HEK293 (cell line): ENCODE measurements at regions not wholly inside any gene's neighbourhood (a gene's known extent, or its start where the extent isn't known, plus 50 kb on each side); places are given as distances from the start of the nearest gene placed in this dataset.

ENCODE experiments used
- BCL11B ChIP-seq: fragments of 450-650 bp; formaldehyde crosslinking; IDR thresholded peaks from 2 replicates; pipeline ENCODE4 v1.5.1; 2016; ENCODE audit warnings: low read depth, missing biosample characterization, missing genetic modification characterization
- GLI4 ChIP-seq: fragments of 450-650 bp; formaldehyde crosslinking; IDR thresholded peaks from 2 replicates; pipeline ENCODE4 v1.5.1; 2016; ENCODE audit warnings: missing biosample characterization, missing genetic modification characterization
- SALL2 ChIP-seq: fragments of 450-650 bp; formaldehyde crosslinking; IDR thresholded peaks from 2 replicates; pipeline ENCODE4 v1.5.0; 2017; ENCODE audit warnings: missing biosample characterization, mild to moderate bottlenecking, missing genetic modification characterization, borderline replicate concordance
- ZBTB7A ChIP-seq: fragments of 450-650 bp; formaldehyde crosslinking; IDR thresholded peaks from 2 replicates; pipeline ENCODE4 v1.5.1; 2016; ENCODE audit warnings: low read depth, missing biosample characterization, missing genetic modification characterization
- ZNF202 ChIP-seq: fragments of 450-650 bp; formaldehyde crosslinking; IDR thresholded peaks from 2 replicates; pipeline ENCODE4 v1.5.1; 2016; ENCODE audit warnings: missing biosample characterization, missing genetic modification characterization, borderline replicate concordance
- ZNF416 ChIP-seq: fragments of 450-650 bp; formaldehyde crosslinking; IDR thresholded peaks from 2 replicates; pipeline ENCODE4 v1.5.1; 2016; ENCODE audit warnings: missing biosample characterization, missing genetic modification characterization
- ZNF624 ChIP-seq: fragments of 450-650 bp; formaldehyde crosslinking; IDR thresholded peaks from 2 replicates; pipeline ENCODE4 v1.5.1; 2017; ENCODE audit warnings: missing biosample characterization, missing genetic modification characterization
- TF ChIP-seq, protein P1 (sequence below): fragments of 450-650 bp; formaldehyde crosslinking; IDR thresholded peaks from 2 replicates; pipeline ENCODE4 v1.5.1; 2016; ENCODE audit warnings: missing biosample characterization, missing genetic modification characterization
- TF ChIP-seq, protein P2 (sequence below): fragments of 450-650 bp; formaldehyde crosslinking; IDR thresholded peaks from 2 replicates; pipeline ENCODE4 v1.5.1; 2016; ENCODE audit warnings: missing biosample characterization, missing genetic modification characterization
- TF ChIP-seq, protein P3 (sequence below): fragments of 450-650 bp; formaldehyde crosslinking; IDR thresholded peaks from 2 replicates; pipeline ENCODE4 v1.5.1; 2016; ENCODE audit warnings: missing biosample characterization, missing genetic modification characterization
- TF ChIP-seq, protein P4 (sequence below): fragments of 450-650 bp; formaldehyde crosslinking; IDR thresholded peaks from 2 replicates; pipeline ENCODE4 v1.5.1; 2016; ENCODE audit warnings: missing biosample characterization, missing genetic modification characterization
- TF ChIP-seq, protein P5 (sequence below): sonication (generic); formaldehyde crosslinking; IDR thresholded peaks from 2 replicates; pipeline ENCODE4 v1.8.1; 2022; ENCODE audit warnings: mild to moderate bottlenecking, moderate library complexity, missing genetic modification reagents

DNA sequence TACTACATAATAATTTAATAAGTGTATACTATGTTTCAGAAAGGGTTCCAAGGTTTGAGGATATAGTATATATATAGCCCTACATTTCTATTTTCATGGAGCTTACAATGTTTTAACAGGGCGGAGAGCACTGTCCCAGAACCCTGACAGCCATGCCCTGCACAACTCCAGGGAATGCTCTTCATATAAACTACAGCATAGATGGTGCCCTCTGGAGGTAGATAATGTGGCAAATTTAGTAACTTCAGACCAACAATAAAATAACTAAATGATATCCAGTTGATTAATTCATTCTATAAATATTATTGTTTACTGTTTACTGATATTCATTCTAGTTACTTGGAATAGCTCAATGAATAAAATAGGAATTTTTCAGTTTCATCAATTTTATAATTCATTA, 693.7 kb upstream of the CCDC179 start:
- TF ChIP-seq, protein P1, sequence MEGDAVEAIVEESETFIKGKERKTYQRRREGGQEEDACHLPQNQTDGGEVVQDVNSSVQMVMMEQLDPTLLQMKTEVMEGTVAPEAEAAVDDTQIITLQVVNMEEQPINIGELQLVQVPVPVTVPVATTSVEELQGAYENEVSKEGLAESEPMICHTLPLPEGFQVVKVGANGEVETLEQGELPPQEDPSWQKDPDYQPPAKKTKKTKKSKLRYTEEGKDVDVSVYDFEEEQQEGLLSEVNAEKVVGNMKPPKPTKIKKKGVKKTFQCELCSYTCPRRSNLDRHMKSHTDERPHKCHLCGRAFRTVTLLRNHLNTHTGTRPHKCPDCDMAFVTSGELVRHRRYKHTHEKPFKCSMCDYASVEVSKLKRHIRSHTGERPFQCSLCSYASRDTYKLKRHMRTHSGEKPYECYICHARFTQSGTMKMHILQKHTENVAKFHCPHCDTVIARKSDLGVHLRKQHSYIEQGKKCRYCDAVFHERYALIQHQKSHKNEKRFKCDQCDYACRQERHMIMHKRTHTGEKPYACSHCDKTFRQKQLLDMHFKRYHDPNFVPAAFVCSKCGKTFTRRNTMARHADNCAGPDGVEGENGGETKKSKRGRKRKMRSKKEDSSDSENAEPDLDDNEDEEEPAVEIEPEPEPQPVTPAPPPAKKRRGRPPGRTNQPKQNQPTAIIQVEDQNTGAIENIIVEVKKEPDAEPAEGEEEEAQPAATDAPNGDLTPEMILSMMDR (tag by site-specific recombination), result no peak
- TF ChIP-seq, protein P2, sequence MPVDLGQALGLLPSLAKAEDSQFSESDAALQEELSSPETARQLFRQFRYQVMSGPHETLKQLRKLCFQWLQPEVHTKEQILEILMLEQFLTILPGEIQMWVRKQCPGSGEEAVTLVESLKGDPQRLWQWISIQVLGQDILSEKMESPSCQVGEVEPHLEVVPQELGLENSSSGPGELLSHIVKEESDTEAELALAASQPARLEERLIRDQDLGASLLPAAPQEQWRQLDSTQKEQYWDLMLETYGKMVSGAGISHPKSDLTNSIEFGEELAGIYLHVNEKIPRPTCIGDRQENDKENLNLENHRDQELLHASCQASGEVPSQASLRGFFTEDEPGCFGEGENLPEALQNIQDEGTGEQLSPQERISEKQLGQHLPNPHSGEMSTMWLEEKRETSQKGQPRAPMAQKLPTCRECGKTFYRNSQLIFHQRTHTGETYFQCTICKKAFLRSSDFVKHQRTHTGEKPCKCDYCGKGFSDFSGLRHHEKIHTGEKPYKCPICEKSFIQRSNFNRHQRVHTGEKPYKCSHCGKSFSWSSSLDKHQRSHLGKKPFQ (tag by site-specific recombination), result no peak
- TF ChIP-seq BCL11B (tag by site-specific recombination), result no peak
- no peak for TF ChIP-seq ZNF624 (tag by site-specific recombination)
- TF ChIP-seq GLI4, result no peak
- TF ChIP-seq, protein P3, sequence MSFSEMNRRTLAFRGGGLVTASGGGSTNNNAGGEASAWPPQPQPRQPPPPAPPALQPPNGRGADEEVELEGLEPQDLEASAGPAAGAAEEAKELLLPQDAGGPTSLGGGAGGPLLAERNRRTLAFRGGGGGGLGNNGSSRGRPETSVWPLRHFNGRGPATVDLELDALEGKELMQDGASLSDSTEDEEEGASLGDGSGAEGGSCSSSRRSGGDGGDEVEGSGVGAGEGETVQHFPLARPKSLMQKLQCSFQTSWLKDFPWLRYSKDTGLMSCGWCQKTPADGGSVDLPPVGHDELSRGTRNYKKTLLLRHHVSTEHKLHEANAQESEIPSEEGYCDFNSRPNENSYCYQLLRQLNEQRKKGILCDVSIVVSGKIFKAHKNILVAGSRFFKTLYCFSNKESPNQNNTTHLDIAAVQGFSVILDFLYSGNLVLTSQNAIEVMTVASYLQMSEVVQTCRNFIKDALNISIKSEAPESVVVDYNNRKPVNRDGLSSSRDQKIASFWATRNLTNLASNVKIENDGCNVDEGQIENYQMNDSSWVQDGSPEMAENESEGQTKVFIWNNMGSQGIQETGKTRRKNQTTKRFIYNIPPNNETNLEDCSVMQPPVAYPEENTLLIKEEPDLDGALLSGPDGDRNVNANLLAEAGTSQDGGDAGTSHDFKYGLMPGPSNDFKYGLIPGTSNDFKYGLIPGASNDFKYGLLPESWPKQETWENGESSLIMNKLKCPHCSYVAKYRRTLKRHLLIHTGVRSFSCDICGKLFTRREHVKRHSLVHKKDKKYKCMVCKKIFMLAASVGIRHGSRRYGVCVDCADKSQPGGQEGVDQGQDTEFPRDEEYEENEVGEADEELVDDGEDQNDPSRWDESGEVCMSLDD (tag by site-specific recombination), result no peak
- no peak for TF ChIP-seq ZNF202
- TF ChIP-seq SALL2 (tag by site-specific recombination), result no peak
- TF ChIP-seq, protein P4, sequence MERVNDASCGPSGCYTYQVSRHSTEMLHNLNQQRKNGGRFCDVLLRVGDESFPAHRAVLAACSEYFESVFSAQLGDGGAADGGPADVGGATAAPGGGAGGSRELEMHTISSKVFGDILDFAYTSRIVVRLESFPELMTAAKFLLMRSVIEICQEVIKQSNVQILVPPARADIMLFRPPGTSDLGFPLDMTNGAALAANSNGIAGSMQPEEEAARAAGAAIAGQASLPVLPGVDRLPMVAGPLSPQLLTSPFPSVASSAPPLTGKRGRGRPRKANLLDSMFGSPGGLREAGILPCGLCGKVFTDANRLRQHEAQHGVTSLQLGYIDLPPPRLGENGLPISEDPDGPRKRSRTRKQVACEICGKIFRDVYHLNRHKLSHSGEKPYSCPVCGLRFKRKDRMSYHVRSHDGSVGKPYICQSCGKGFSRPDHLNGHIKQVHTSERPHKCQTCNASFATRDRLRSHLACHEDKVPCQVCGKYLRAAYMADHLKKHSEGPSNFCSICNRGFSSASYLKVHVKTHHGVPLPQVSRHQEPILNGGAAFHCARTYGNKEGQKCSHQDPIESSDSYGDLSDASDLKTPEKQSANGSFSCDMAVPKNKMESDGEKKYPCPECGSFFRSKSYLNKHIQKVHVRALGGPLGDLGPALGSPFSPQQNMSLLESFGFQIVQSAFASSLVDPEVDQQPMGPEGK, result no peak
- TF ChIP-seq, protein P5, sequence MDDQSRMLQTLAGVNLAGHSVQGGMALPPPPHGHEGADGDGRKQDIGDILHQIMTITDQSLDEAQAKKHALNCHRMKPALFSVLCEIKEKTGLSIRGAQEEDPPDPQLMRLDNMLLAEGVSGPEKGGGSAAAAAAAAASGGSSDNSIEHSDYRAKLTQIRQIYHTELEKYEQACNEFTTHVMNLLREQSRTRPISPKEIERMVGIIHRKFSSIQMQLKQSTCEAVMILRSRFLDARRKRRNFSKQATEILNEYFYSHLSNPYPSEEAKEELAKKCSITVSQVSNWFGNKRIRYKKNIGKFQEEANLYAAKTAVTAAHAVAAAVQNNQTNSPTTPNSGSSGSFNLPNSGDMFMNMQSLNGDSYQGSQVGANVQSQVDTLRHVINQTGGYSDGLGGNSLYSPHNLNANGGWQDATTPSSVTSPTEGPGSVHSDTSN (CRISPR knock-in tag), result no peak
- TF ChIP-seq ZBTB7A (tag by site-specific recombination), result no peak
- no peak for TF ChIP-seq ZNF416 (tag by site-specific recombination)
